Stimulated activated CD4-positive, alpha-beta T cell treated with anti-CD3 and anti-CD28 coated beads, Interleukin-4, amount 100 ng/mL, for 24 hours (primary cell): ENCODE measurements at regions not wholly inside any gene's neighbourhood (a gene's known extent, or its start where the extent isn't known, plus 50 kb on each side); places are given as distances from the start of the nearest gene placed in this dataset.

Experiments used
- DNase-seq: peaks from one replicate; pipeline ENCODE4 v3.0.0-alpha.2; 2020

DNA sequence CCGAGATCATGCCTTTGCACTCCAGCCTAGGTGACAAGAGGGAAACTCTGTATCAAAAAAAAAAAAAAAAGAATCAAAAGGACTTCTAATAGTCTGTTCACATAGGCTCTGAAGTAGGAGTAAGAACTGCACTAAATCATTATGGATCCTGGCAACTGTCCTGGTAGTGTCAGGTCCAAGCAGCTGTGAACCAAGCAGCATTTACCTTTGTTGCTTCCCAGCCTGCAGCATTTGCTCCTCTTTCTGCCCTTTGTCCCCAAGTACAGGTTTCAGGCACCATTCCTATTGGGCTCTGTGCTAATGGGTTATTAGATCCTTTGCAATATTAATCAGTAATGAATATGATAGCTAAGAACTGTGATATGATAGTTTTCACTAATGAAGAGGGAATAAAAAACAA lies 77.4 kb upstream of the NBEA start:
- no peak for DNase-seq

DNA sequence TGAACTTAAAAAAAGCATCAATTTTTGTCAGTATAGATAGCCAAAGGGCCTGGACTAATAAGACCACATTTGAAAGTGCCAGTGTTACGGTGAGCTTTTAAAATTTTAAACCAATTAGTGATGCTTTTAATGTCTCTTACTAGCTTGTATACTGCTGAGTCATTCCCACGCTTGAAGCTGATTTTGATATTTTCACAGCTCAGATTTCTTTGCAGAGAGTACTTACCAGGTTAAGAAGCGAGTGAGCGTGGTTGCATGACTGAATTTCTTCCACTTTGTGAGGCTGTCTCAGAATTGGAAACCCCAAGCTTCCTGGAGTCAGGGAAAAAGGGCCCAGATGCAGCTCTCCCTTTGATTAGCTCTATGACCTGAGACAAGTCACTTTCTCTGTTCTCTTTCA lies 74.5 kb upstream of the NBEA start:
- no peak for DNase-seq

DNA sequence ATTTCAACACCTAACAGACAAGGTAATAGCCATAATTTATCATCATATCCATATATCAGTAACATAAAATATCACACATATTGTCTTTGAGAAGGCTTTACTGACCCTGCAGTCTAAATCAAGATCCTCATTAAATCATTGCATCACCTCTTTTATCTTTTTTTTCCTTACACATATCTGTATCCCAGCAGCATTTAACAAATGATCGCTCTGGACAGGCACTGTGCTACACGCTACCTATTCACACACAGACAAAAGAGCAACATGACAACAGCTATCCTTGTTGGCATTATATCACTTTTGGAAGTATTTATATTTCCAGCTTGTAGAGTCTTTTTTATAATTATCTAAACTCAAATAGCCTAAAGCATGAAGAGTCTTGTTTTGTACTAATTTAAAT lies 73.3 kb upstream of the NBEA start:
- no peak for DNase-seq

DNA sequence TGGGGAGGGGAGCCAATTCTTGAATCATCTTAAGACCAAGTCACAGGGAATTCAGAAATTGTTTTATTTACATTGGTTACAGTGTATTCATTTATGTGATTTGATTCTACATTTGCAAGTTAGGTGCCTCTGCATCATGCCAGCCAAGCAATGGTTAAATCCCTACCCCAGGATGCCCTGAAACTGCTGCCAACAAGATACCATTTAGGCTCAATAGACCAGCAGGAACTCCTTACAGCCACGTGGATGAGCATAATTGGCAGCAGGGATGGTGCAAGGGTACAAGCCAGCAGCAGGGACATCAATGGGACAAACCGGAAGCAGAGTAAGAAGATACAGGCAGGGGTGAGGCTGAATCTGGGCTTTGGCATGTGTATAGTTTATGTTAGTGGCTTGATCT lies 72.4 kb upstream of the NBEA start:
- DNase-seq, result no peak

DNA sequence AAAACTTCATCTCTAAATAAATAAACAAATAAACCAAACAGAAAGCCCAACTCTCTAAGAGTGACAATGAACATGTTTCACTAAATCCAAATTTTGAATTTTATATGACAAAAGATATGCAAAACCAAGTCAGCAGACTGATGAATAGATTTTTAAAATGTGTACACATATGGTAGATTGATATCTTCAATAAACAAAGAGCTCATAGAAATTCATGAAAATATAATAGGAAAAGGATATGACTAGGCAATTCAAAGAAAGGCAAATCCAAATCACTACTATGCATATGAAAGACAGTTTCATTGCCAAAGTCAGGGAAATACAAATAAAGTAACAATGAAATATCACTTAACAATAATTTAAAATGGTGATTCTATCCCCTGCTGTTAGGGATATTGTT lies 63.7 kb upstream of the NBEA start:
- DNase-seq, result no peak

DNA sequence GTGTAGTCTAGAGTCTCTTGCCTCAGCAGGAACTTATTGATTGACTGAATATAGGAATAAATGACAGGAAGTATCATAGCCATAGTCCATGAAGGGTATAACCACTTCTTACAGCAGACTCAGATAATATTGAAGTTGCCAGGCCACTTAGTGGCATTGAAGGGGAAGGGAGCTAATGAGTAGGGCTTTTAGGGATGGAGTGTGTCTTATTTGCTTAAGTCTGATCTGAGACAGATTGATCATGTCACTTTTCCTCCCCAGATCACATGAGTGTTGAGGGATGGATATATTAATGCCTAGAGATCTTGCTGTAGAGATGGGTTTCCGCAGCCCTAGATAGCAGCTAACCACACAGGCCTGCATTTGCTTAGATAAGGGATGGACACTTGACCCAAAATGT lies 62.2 kb upstream of the NBEA start:
- no peak for DNase-seq

DNA sequence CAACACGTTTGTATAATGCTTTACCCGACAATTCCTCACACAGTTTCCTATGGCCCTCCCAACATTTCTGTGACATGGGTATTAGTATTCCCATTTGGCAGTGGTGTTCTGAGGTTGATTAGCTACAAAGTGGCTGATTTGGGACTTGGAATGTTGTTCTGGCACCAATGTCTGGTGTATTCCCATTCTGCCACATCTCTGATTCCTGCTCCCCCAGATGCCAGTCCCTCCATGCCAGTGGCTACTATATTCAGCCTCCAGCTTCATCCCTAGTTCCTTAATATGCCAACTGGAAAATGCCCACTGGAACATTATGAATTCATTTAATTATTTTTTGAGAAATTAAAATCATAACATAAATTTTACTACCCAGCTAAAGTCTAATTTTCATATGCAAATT lies 60.6 kb upstream of the NBEA start:
- no peak for DNase-seq

DNA sequence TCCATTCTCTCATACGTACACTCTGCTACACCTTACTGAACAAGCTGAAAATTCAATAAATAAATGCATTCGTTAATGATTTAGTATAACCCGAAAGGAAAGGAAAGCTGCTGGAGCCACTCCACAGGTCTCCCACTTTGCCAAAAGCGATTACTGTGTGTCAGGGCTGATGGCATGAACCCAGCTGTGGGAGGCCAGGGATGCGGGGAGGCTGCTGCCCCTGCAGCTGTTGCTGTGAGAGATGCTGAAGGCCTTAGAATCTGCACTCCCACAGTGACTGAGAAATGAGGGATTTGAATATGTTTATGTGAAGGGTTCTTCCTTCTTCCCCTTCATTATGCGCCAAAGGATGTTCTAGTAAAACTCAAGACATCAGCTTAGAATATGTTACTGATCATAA lies 58.7 kb upstream of the NBEA start:
- no peak for DNase-seq

DNA sequence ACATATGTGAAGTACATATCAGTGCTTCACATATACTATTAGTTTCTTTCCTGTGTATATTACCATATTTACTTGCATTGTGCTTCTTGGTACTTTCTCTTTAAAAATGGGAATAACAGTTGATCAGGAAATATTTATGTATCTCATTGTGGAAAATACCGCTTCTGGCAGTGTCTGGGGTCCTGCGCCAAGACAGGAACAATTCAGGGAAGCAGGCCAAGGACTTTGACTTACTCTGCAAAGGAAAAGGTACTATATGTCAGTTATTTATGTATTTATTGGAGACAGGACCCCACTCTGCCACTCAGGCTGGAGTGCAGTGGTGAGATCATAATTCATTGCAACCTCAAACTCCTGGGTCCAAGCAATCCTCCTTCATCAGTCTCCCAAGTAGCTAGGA lies 57.7 kb upstream of the NBEA start:
- DNase-seq, result no peak

DNA sequence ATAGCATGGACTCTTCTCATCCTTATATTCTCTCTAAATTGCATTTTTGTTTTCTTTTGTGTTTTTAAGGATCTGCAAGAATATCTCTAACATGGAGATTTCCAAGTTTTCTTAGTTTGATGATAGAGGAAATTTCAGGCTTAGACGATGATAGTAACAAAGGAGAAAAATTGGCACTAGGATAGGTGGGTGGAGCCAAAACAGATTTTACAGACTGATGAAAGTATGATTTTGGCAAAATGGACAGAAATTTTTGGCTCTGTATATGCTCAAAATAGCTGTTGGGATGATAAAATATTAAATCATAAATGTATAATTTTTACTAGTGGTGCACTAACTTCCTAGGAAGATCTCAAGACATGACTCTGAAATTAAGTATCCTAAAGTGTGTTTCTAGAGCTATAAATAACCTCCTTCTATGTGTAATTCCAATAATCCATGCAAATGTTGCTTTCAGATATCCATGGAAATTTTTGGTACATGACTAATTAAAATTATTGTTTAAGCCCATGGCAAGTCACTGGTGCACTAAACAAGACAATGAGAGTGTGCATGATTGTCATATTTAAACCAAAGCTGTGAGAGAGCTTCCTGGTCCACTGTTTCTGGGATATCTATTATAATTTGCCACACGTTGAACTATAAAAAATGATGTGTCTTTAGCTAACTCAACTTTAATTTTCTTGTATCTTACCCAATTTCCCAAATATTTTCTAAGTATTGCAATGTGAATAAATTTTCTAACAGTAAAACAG lies 55.8 kb upstream of the NBEA start:
- no peak for DNase-seq

DNA sequence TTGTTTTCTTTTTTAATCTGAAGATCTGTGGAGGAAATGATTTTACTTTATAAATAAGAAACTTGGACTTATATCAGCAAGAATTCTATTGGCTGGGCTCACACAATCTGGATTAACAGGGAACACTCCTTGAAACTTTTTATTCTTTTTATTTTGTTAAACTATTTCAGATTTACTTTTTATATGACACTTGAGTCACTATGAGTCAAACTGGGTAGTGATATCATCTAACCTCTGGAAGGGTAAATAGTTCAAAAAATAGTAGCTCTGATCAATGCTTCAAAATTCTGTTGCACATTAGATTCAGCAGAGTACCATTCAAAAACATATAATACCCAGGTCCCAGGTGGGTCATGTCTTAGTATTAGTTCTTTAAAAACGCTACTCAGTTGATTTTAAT lies 55.1 kb upstream of the NBEA start:
- DNase-seq, result no peak
